GM18511 (cell line): ENCODE measurements at regions not wholly inside any gene's neighbourhood (a gene's known extent, or its start where the extent isn't known, plus 50 kb on each side); places are given as distances from the start of the nearest gene placed in this dataset.

Experiments used
- ATAC-seq: cut with Tn5 transposase; IDR thresholded peaks from one replicate; pipeline ENCODE4 v1.9.1; 2021; ENCODE audit warnings: mild to moderate bottlenecking, moderate library complexity; ENCODE audit not compliant: unreplicated experiment

DNA sequence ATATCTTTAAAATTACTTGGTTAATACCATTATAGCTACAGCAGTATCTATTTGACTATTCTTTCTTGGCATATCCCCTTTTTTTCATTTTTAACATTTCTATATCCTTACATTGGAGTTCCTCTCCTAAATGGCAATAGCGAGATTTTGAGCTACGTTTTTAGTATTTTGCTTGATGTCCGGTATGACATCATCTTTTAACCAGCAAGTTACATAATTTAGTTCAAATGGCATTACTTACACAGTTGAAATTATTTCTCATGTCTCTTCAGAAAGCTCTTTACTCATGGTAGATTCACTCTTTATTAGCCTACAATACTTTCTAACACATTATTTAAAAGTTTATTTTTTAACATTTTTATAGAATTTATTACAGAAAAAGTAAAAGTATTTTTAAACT, 701.7 kb upstream of the EPHA7 start:
- ATAC-seq = no peak

GRCh38 chr6:94099072-94099471, 679.7 kb upstream of the EPHA7 start:
- ATAC-seq = no peak

DNA sequence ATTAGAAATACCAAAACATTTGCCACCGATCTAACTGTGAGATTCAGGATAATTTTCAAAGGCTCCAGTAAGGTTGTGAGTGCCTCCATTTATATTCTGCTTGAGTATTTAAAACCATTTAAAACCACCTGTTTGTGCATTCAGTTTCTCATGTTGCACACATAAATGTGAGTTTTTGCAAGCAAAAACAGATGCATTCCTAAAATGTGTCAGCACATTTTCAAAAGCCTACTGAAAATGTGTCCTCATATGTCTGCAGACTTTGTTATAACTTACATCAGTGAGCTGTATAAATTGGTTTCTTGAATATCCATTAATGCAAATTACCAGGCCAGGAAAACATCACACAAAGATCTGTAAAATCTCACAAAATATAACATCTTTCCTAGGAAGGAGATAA, 676.6 kb upstream of the EPHA7 start:
- no peak for ATAC-seq

- no peak for ATAC-seq
Observed at GRCh38 chr6:94089941-94090340, 670.6 kb upstream of the EPHA7 start.

DNA sequence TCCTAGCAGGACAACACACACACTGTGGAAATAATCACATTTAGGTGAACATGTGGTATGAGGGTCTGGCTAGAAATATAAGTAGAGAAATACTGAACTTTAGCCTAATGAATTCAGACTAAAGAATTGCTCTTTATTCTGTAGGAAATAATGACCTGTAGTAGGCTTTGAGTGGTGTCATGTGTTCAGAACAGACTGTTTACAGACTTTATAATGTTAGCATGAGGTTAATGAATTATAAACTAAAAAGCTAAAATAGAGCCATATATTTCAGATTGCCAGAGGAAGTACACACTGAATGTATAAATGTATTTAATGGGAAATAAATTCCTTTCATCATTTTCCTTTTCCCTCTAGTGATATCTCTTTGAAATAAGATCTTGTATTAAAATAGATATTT, 669.5 kb upstream of the EPHA7 start:
- no peak for ATAC-seq

DNA sequence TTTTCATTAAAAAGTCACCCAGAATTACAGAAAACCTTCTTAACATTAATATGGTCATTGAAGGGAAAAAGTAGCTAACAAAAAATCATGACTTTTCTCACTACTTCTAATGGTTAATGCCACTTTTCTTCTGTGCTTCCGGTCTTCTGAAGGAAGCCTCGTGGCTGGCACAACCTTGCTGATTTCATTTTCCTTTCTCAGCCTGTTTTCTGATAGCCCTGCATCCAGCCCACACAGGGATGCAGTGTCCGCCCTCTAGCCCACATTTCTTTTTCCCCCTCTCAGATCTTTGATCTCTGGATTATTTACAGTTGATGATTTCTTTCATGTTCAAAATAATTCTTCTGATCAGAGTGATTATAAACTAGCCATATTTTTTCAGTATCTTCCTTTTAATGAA, 655.4 kb upstream of the EPHA7 start:
- ATAC-seq = no peak

DNA sequence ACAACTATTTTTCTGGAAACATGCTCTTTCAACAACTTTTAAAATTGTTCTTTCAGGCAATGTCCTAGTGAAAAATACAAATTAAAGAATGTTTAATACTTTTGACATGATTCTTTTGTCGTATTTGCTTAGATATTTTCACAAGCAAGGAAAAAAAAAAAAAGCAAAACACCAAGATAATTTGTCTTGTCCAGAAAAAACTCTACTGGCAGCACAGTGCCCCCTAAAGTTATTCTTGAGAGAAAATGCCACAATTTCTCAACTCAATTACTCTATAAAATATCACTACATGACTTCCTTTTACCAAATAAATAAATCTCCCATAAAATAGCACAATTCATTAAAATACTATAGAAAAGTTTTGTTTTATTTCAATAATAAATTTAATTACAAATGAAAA, 652.5 kb upstream of the EPHA7 start:
- ATAC-seq = no peak

DNA sequence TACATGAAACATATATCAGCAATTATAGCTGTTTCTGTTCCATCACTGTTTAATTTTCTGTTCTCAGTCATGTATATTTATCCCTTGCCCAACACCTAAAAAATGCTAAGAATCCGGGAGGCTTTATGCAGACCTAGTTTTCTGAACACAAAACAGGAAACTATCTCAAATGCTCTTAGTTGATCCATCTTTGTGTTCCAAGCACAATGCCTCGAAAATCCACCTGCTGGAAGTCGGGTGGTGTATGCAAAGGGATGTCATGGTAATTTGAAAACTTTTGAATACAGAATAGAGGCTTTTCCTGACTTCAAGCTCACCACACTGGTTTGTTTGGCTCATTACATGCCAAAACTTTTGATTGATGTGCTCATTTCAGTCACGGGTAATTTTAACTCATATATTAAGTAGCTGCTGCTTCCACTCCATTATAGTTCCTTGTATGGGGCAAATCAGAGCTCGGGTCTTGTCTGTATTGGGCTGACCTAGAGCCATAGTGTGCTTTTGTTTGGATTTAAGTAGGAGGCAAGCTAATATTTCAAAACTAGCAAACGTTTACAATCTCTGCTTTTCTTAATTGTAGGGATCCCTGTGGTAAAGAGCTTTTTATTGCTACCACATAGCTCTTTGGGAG, 646.5 kb upstream of the EPHA7 start:
- ATAC-seq = no peak

GRCh38 chr6:94052749-94053148, 633.4 kb upstream of the EPHA7 start:
- no peak for ATAC-seq

DNA sequence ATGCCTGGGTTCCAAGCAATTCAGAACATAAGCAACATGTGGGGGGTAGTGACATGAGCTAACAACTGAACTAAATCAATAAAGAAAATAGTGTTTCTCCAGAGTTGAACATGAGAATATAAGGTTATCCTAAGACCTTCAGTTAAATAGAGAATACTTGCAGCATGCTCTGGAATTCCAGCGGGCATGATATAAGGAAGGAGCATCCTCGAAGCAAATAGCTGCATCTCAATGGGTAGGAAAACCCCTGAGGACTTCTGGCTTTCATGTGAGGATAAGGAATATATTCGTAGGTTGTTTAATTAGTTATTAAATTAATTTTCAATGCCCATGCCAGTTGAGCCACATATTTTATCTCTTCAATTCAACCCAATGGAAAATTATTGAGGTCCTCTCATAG, 631.2 kb upstream of the EPHA7 start:
- ATAC-seq = no peak

- no peak for ATAC-seq
Observed at GRCh38 chr6:94049001-94049400, 629.6 kb upstream of the EPHA7 start.

DNA sequence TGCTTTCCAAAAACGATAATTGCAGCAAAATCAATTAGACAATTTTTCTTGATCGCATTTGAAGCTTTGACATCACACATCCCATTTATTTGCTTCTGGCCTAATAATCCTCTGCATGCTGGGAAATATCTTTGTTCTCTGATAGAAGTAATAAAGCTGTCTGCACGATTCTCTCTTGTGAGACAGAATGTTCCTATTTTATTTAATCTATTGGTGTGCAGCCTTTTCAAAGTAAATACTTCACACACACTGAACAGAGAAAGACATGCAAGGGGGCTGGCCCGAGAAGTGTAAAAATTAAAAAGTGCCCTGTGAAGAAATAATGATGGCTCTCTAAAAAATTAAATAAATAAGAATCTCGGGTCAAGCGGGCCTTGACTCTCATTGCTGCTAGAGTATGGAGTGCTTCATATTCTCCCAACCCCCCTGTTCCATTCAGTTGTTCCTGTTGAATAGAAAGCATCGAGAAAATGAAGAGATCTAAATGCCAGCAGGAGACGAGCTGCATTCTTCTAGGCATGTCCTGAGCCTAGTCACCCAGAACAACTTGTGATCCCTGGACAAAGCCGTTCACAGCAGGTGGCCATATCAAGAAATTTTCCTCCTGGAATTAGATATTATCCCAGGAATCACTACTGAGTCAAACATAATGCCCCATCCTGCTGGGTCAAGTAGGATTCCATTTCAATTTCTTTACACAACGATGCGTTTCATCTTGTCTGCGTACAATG, 625.9 kb upstream of the EPHA7 start:
- no peak for ATAC-seq

GRCh38 chr6:94041945-94042709, 622.8 kb upstream of the EPHA7 start:
- ATAC-seq = no peak

DNA sequence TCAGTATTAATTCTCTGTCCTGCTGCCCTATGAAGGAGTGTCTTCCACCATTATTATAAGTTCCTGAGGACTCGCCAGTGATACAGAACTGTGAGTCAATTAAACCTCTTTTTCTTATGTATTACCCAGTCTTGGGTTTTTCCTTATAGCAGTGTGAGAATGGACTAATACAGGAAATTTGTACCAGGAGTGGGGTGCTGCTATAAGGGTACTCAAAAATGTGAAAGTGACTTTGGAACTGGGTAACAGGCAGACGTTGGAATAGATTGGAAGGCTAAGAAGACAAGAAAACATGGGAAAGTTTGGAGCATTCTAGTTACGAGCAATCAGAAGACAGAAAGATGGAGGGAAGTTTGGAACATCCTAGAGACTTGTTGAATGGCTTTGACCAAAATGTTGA, 616.7 kb upstream of the EPHA7 start:
- no peak for ATAC-seq

- ATAC-seq = no peak
Observed at GRCh38 chr6:94027374-94027773, 608.0 kb upstream of the EPHA7 start.

- no peak for ATAC-seq
Observed at GRCh38 chr6:94026575-94026974, 607.2 kb upstream of the EPHA7 start.

DNA sequence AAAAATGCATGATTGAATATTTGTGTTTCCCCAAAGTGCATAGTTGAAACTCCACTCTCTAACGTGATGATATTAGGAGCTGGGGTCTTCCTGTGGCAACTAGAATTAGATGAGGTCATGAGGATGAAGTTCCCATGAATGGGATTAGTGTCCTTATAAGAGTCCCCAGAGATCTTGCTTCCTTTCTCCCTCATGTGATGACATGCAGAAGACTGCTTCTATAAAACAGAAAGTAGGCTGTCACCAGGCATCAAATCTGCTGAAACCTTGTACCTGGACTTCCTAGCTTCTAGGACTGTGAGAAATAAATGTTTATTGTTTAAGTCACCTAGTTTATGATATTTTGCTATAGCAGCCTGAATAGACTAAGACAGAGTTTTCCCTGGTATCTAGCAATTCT, 586.5 kb upstream of the EPHA7 start:
- no peak for ATAC-seq

- no peak for ATAC-seq
Observed at GRCh38 chr6:93992976-93993375, 573.6 kb upstream of the EPHA7 start.

- ATAC-seq = no peak
Observed at GRCh38 chr6:93989630-93990029, 570.3 kb upstream of the EPHA7 start.

- no peak for ATAC-seq
Observed at GRCh38 chr6:93985953-93986352, 566.6 kb upstream of the EPHA7 start.

DNA sequence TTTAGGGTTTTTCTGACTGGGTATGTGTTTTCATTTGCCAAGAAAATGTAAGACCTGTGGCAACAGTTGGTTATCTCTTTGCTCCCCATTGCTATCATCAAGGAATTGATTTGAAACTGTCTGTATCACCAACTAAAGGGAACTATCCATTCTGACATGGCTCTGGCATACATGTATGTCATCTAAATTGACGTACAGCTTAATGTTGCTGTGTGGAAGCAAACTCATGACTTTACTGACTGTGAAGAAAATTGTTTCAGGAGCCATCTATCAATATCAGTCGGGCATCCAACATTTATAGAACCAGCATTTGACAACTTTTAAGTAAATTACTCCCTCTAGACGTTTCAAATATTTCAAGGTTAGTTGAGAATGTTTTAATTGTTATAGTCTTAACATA, 555.8 kb upstream of the EPHA7 start:
- ATAC-seq = no peak

DNA sequence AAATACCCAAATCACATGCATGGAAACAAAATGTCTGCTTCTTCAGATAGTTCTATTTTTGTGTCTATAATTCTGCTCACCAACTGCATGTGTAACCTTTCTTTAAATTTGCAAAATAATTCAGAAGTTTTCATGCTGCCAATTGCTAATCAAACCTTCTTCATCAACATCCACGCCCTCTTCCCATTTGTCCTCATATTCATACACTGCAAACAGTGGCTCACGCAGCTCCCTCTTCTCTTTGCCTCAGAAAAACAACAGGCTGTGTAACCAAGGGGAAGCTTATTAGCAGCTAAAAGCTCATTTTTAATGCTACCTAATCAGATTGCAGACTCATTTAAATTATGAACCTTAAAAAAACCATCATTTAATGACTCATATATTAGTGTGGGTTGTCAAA, 555.0 kb upstream of the EPHA7 start:
- no peak for ATAC-seq
